TTC549 (cell line): ENCODE measurements at regions not wholly inside any gene's neighbourhood (a gene's known extent, or its start where the extent isn't known, plus 50 kb on each side); places are given as distances from the start of the nearest gene placed in this dataset.
"Not testable (repeated sequence)": the region's sequence is repeated elsewhere in the genome, so short reads cannot be mapped to it uniquely, and the experiment has no call there.

Experiments used
- FAIRE-seq: peaks from 2 replicates; lab custom pipeline; 2012; peaks lifted over from hg19 to GRCh38; lab: Jason Lieb, UNC

DNA sequence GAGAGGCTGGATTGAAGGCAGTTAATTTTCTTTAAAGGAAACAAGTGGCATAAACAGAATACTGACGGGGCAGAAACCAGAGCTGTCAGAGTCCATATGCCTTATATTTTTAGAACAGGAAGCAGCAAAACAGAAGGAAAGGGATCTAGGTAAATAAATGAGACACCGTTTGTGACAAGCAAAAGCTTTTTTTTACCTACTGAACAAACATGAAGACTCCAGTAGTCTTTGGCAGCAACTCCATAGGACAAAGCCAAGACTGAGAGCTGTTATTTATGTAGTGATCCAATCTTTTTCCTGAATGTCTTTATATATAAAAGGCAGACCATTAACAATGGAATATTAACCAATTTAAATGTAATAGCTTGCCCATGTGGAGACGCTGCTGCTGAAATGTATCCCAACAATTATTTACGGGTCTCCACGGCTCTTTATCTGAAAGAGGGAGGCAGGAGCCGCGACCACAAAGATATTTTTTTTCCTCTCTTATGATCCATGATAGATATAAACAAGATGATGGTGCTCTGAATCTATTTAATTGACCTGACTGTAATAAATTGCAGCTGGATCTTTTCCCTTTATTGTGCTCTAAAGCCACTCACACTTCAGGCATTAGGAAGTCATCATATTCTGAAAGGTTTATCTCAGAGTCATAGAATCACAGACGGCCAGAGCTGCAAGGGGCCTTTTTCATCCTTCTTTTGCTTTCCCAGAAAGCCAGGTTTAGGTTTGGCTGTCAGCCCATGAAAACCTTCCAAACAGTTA lies 687.8 kb downstream of the EFNB2 start:
- FAIRE-seq, result no peak

DNA sequence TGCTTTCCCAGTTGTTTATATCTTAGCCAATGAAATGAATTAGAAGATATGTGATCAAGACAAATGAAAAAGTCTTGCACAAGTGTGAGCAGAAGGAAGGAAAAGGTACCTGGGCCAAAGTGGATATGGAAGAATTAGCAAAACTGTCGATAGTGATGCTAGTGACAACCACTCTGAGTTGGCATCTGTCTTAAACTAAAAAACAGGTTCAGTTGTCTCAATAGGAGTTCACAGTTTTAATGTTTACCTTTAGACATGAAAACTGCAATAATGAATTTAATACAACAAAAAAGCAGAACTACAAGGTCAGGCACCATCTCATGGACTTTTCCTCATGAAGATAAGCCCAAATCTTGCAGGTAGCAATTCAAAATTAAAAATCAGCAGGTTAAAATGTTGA lies 688.5 kb downstream of the EFNB2 start:
- FAIRE-seq, result no peak

- FAIRE-seq, result no peak
Observed at GRCh38 chr13:105841286-105841685, 694.2 kb downstream of the EFNB2 start.

DNA sequence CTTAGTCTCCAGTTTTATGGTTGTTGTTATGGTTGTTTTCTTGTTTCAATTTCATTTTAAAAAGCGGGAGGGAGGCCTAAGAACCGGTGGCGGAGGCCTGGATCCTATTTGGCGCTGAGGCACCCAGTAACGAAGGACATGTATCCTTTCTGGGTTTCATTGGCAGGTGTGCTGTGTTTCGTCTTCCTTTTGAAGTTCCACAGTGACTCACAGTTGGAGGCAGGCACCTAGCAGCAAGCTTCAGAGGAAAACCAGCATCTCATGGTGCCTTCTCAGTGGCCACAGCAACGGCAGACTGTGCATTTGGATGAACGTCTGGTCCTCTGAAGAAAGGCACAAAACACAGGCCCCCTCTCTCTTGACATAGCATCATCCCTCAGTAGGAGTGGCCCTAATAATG lies 697.2 kb downstream of the EFNB2 start:
- FAIRE-seq, result no peak

- not testable (repeated sequence) for FAIRE-seq
Observed at GRCh38 chr13:105837295-105837694, 698.2 kb downstream of the EFNB2 start.

GRCh38 chr13:105830821-105831220 lies 704.6 kb downstream of the EFNB2 start:
- FAIRE-seq, result no peak

DNA sequence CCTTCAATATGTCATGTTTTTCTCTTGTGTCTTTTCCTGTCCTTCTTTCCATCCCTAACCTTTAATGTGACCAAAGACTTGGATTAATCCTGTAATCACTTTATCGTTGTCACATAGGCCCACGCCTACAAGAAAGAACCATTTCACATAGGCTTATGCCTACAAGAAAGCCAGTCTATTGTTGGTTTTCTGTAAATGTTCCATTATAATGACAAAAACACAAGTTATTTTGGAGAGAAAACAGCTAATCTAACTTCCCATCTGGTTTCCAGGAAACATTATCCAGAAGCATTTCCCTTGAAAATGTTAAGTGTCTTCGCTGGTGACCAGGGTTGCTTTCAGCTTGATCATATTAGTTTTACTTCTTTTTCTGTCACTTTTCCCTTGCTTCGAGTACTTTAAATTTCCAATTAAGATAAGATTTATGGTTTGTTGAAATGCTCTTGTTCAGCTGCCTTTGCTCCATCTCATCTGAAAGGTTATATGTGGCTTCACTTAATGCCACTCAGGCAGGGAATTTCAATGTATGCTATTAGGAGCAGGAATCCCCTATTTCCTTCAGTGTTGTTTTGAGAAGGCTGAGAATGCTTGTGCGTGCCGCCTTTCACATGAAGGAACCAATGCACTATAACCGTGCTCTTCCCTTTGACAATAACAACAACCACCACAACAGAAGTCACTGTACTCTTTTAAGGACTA lies 708.2 kb downstream of the EFNB2 start:
- FAIRE-seq, result no peak

GRCh38 chr13:105825071-105825470 lies 710.4 kb downstream of the EFNB2 start:
- no peak for FAIRE-seq

- FAIRE-seq, result no peak
Observed at GRCh38 chr13:105821337-105821736, 714.1 kb downstream of the EFNB2 start.

- FAIRE-seq, result no peak
Observed at GRCh38 chr13:105820415-105820814, 715.0 kb downstream of the EFNB2 start.

- no peak for FAIRE-seq
Observed at GRCh38 chr13:105817498-105817897, 718.0 kb downstream of the EFNB2 start.

- no peak for FAIRE-seq
Observed at GRCh38 chr13:105816994-105817393, 718.5 kb downstream of the EFNB2 start.

- no peak for FAIRE-seq
Observed at GRCh38 chr13:105814902-105815250, 720.6 kb downstream of the EFNB2 start.

GRCh38 chr13:105814219-105814901 lies 721.1 kb downstream of the EFNB2 start:
- FAIRE-seq, result no peak

DNA sequence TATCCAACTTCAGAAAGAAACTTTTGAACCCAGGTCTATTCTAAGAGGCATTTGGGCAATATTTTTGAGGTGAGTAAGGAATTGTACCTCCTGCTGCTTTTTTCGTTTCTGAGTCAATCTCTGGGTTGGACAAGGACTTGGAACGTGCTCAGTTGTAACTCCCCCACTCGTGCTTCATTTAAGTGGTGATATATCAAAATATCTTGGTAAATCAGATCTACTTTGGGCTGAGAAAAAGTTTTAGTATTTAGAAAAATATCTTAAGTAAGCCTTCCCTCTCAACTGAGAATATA lies 728.9 kb downstream of the EFNB2 start:
- FAIRE-seq, result no peak

DNA sequence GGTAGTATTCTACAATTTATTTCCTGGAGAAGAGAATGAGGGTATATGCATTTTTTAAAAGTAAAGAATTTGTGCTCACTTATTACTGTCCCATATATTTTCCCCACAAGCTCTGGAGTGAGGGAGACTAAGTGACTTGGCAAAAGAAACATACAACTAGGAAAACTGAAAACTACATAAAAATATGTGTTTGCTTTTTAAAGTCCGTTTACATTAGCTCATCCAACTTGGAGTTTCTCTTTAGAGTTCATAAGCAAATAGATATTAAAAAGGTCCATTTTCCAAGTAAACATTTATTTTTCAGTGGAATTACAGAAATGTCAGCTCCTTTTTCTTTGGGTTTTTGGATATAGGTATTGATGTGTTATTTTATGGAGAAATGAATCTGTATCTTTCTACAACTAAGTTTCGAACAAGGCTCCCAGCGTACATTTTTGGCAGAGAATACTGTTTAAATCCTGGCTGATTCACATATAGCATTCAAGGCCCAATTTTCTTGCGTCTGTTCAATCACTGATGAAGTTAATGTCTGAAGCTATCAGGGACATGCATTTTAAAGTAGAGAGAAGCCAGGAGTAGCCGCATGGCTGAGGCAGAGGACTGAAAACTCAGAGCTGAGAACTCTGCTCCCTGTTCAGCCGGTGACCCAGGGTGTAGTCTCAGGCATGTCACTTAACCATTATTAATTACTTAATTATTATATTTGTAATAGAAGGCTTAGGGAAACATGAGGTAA lies 729.4 kb downstream of the EFNB2 start:
- FAIRE-seq, result no peak

DNA sequence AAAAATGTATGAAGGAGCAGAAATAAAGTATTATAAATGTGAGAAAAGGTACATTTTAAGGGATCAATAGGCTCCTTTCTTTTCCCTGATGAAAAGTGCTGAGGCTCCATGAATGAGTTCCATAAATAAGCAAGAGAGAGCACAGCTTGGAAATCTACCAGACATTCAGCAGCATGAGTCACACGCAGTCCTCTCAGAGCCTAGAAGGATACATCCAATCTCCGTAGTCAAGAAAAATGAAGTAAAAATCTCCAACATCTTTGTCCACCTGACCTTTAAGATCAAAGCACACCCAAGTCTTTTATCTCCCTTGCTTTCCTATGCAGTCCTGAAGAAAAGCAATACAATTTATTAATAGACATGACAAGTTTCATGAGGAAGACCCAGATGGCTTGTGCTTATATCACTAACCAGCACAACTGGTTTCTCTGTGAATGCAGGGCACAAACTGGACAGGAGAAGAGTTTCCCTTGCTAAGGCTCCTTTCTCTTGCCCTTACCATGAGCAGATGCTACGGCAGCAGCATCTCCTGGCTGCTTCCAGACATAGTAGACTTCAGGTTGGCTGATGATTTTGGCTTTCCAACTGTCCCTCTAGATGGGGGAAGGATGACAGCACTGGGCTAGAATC lies 730.8 kb downstream of the EFNB2 start:
- no peak for FAIRE-seq

DNA sequence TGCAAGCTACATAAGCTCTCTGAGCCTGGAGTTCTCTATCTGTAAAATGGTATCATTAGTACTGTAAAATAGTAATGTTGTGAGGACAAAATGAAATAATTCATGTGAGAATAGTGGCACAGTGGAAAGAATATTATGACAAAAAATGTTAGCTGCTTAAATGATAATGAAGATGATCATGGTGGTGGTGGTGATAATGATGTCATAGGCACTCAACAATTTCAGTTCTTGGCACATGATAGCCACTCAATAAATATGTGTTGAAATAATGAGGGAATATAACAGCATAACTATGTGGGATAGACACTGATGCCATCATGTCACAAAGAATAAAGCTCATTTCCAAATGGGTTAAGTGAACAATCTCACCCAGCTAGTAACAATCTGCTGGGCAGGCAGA lies 736.3 kb downstream of the EFNB2 start:
- no peak for FAIRE-seq

GRCh38 chr13:105798541-105798940 lies 736.9 kb downstream of the EFNB2 start:
- FAIRE-seq, result no peak

- no peak for FAIRE-seq
Observed at GRCh38 chr13:105796081-105796480, 739.4 kb downstream of the EFNB2 start.

- no peak for FAIRE-seq
Observed at GRCh38 chr13:105790923-105791322, 744.5 kb downstream of the EFNB2 start.

DNA sequence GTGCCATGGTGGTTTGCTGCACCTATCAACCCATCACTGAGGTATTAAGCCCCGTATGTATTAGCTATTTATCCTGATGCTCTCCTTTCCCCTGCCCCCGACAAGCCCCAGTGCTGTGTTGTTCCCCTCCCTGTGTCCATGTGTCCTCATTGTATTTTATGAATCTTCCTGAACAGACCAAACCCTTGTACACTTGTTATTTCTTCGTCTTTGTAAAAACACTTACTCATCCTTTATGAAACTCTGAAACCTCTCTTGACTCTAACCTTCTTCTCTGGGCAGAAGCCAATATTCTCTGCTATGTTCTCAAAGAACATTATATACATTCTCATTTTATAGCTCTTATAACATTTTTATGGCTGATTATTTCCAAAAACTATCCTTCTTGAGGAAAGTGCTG lies 746.9 kb downstream of the EFNB2 start:
- no peak for FAIRE-seq

DNA sequence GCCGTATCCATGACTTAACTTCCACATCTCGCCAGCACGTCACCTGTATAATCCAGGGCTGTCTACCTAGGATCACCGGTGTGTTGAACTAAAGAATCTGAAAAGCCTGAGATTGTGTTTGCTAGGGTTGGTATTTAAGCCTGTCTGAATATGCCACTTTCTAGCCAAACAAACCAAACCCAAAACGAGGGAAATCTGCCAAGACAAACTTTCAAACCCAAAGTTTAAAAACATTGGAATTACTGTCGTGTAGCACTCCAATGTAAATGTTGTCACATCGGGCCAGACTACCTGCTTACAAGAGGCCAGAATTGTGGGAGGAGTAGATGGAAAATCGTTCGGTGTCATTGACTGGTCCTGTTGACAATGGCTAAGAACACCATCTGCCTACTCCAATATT lies 747.8 kb downstream of the EFNB2 start:
- no peak for FAIRE-seq
